HG02763 (cell line): ENCODE measurements at regions not wholly inside any gene's neighbourhood (a gene's known extent, or its start where the extent isn't known, plus 50 kb on each side); places are given as distances from the start of the nearest gene placed in this dataset.

Experiments
- ATAC-seq: cut with Tn5 transposase; IDR thresholded peaks from one replicate; pipeline ENCODE4 v1.9.1; 2021; ENCODE audit warnings: mild to moderate bottlenecking, moderate library complexity; ENCODE audit not compliant: unreplicated experiment

DNA sequence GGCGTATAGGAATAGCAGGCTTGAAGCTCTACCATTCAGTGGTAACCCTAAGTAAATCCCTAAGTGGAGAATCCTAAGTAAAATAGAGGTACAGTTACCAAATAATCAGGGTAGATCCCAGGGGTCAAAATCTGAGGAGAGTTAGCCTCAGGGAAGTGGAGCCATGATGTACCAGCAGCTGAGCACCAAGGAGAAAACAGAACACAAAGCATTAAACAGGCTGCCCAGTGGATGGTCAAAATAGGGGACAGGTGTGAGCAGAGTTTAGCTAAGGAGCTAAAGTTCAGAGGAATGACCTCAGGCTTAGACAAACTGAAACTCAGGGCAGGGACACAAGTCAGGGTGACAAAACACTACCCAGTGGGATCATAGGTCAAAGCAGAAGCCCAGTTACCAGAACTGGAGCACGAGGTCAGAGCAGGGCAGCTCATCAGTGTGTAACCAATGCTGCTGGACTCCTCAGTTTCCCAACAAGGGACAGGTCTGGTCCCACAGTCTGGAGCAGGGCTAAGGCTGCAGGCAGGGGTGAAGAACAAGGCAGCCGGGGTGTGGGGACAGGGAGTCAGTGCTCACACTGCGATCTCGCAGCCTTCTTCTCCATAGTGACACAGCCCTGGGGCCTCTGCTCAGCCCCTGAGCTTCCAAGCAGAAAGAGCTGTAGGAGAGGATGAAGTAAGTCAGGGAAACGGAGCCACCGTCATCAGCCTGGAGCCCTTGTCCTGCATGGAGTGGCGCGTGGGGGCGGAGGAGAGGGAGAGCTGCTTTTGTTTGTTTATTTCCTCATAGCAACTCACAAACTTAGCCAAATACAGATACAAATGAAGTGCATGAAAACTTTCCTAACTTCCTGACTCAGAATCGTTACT, 264.0 kb downstream of the MREG start:
- ATAC-seq = no peak

- no peak for ATAC-seq
These were observed 264.9 kb downstream of the MREG start for GRCh38 chr2:215748446-215748845.

GRCh38 chr2:215746887-215747615, 266.3 kb downstream of the MREG start:
- ATAC-seq = no peak

DNA sequence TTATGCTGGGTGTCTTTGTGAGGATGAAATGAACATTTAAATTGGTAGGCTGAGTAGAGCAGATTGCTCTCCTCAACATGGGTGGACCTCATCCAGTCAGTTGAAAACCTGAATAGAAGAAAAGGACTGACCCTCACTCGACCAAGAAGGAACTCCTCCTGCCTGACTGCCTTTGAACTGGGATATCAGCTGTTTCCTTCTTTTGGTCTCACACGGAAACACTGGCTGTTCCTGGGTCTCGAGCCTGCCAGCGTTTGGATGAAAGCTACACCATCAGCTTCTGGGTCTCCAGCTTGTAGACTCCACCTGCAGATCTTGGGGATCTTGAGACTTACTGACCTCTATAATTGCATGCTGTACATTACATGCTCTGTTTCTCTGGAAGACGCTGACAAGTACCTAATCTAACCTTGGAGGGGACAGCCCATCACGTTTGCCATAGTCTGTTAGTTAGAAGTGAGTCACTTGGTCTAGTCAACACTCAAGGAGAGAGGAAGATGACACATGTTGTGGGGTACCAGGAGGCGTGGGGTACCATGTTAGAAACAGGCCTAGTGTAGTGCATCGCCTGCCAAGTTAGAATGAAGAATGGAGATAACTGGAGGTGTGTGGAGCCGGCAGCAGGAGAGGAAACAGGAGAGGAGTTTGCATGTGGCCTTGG, 267.0 kb downstream of the MREG start:
- no peak for ATAC-seq

GRCh38 chr2:215745331-215745730, 268.0 kb downstream of the MREG start:
- no peak for ATAC-seq

- no peak for ATAC-seq
These were observed 268.8 kb downstream of the MREG start for GRCh38 chr2:215744514-215744913.

GRCh38 chr2:215743066-215743465, 270.3 kb downstream of the MREG start:
- no peak for ATAC-seq

DNA sequence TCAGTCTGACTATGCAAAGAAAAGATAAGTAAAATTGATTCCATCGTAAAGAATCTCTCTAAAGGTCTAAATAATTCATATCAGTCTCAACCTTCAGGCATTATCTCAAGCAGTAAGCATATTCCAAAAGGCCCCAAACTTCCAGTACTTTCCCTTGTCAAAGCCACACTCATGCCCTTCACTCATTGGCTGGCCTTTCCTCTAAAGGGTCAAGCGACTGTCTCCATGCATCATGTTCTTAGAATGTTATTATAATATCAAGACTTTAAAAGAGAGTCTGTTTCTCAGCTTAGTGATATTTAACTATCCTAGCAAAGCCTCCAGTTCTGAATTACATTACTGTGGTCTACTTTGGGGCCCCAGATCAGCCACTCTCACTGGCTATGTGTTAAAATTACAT, 271.3 kb downstream of the MREG start:
- ATAC-seq = no peak

DNA sequence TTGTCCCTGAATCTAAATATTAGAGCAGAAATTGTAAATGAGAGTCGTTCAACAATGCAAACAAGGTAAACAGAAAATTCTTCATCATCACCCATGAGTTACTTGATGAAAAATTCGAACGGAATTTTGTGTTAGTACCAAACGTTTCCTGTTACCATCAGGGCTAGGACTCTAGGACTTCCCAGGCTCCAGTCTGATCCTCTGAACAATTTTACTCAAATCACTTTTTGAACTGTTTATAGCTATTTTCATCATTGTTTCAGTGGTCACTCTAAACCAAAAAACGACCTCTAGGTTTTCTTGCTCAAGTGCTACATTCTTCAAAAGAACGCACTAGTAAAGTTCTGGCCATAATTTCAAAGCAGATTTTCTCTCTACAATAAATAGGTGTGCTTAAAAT, 273.3 kb downstream of the MREG start:
- ATAC-seq = no peak

- no peak for ATAC-seq
These were observed 275.0 kb downstream of the MREG start for GRCh38 chr2:215738351-215738750.

DNA sequence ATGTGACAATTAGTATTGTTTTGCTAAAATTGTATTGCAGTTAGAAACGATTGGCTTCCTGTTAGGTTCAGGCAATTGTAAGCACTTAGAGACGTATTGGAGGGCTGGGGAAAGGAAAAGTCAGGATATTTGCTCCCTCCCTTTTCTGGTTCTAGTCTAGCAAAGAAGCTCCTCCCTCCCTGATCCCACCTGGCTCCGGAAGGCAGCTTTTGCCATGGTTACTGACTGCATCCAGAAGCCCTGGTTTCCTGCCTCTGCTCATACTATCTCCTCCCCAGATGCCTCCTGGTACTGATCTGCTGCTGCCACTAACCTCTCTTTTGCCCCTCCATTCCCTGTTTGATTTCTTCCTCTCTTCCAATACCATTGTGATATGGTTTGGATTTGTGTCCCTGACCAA, 275.9 kb downstream of the MREG start:
- no peak for ATAC-seq

DNA sequence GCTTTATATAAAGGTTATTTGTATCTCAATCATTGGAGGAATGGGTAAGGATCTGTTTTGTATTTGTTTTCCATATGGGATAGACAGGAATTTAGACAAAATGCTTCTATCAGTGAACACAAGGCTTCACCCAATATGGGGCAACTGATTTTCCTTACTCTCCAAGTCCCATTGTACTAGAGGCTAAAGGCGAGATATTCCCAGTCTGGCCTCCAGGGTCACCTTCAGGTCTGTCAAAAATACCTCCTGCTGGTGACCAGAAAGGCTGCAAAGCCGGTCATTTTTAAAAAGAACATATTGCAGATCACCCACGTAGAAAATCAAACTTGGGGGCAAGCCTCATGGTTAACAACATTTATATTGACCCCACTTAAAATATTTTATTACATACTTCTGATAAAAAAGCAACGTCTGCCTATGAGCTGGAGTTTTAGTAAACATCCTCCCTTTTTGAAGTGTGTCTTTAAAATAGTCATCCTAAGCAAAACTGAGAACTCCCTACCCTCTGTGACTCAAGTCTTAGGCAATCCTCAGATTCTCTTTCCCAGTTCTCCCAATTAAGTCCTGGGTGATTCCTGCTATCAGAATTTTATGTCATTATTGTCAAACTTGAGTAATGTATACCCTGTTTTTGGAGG, 276.6 kb downstream of the MREG start:
- ATAC-seq = no peak

GRCh38 chr2:215731108-215731658, 282.2 kb downstream of the MREG start:
- no peak for ATAC-seq

DNA sequence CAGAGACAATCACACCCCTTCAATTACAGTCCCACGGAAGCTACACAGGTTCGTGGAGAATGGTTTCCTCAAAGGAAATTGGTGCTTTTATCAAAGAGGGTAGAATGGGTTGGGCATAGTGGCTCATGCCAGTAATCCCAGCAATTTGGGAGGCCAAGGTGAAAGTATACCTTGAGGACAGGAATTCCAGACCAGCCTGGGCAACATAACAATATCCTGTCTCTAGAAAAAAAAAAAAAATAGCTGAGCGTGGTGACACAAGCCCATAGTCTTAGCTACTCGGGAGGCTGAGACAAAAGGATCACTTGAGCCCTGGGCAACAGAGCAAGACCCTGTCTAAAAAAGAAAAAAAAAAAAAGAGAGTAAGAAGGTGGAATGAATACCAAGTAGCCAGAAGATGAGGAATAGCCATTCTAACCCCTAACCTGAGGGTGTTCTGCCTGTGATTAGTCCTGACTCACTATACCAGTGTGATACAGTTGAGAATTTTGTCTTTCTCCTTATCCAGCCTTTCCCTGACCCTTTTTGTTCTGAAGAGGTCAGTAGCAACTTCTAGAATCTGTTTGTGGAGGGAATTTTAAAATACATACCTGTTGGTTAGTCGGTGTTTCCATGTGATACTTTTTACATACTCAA, 283.2 kb downstream of the MREG start:
- ATAC-seq = no peak

- ATAC-seq = no peak
These were observed 284.8 kb downstream of the MREG start for GRCh38 chr2:215728504-215729065.

GRCh38 chr2:215727507-215728503, 285.5 kb downstream of the MREG start:
- no peak for ATAC-seq

DNA sequence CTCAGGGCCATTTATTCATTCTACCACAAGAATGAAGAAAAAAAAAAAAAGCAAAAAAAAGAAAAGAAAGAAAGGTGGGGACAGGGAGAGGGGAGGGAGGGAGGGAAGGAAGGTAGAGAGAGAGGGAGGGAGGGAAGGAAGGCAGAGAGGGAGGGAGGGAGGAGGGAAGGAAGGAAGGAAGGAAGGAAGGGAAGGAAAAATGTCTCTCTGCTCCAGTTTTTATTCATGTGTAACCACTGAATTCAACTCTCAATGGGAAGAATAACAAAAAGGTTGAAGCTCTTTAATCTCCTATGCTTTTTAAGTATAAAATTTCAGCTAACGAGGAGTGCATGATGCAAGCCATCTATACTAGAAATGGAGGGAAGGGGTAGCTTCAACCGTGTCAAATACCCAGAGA, 287.3 kb downstream of the MREG start:
- no peak for ATAC-seq

- ATAC-seq = no peak
These were observed 288.3 kb upstream of the FN1 start for GRCh38 chr2:215724146-215724545.

GRCh38 chr2:215723631-215724011, 287.8 kb upstream of the FN1 start:
- ATAC-seq = no peak
